ENCODE measurements at regions not wholly inside any gene's neighbourhood (a gene's known extent, or its start where the extent isn't known, plus 50 kb on each side); places are given as distances from the start of the nearest gene placed in this dataset.

DNA sequence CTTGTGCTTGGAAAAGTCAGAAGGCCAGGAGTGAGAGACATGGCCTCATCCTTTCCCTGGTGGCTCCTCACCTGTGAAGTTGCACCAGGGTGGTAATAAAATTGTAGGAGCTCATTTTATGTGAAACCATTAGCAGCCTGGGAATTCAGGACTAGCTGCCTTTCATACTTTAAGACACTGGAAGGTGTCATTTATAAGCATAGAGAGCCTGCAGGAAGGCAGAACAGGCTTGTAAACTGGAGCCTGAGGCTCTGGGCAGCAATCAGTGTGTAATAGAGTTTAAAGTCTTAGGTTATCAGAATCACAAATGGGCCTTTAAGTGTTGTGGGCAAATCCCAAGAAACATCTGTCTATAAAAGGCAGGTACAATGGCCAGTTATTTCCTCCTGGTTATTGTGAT is 127.2 kb downstream of the TM9SF2 start:
- Mint-ChIP-seq H3K36me3 (ENCODE audit: low read depth) (no peaks in the 10 kb centered on the region), H3K27me3 (peaks cover 3% of the 10 kb centered on the region), H3K9me3 (no peaks in the 10 kb centered on the region), H3K4me3 (no peak overlapping the region), H3K4me1 (no peaks in the 10 kb centered on the region), H3K27ac (no peak overlapping the region)
- DNase-seq: no peak
- intact Hi-C loops (cut with micrococcal nuclease): no loop called here

DNA sequence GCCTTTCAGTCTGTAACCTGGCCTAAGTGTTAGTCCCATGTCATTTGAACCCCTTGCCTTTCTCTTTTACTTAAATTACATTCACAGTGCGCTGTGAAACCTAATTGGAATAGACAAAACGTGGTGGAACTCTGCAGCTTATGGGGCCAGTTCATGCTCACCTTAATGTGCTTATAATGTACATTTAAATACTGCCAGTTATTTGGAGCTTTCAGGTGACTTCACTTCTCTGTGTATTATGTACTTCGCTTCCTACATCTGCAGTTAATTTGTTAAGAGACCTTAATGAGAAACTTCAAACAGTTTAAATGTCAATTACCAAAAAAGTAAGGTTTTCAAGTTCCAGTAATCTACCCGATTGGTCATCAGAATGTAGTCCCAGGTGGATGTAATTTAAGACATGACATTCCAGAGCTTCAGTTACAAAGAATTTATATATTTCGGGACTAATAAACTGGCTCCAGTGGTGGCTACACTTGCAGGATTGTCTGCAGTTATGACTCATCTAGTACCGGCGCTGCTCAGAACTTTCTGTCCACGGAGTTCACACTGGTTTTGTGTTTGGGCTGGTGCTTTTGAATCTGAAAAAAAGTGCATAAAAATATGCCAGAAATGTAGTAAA is 125.3 kb downstream of the TM9SF2 start:
- no peak for DNase-seq
- Mint-ChIP-seq H3K4me1 (no peaks in the 10 kb centered on the region), H3K4me3 (no peak overlapping the region), H3K27me3 (peaks cover 3% of the 10 kb centered on the region), H3K36me3 (ENCODE audit: low read depth) (no peaks in the 10 kb centered on the region), H3K9me3 (no peaks in the 10 kb centered on the region), H3K27ac (no peak overlapping the region)
- intact Hi-C loops (cut with micrococcal nuclease): no loop called here

- DNase-seq: no peak
- H3K36me3 Mint-ChIP-seq (ENCODE audit: low read depth): no peaks in the 10 kb centered on the region
- no peaks in the 10 kb centered on the region for H3K4me1 Mint-ChIP-seq
- intact Hi-C loops (cut with micrococcal nuclease): no loop called here
- no peak overlapping the region for H3K27ac Mint-ChIP-seq
- H3K4me3 Mint-ChIP-seq: no peak overlapping the region
- no peaks in the 10 kb centered on the region for H3K9me3 Mint-ChIP-seq
- peaks cover 2% of the 10 kb centered on the region for H3K27me3 Mint-ChIP-seq
Measured at GRCh38 chr13:99624936-99625540, 123.8 kb downstream of the TM9SF2 start.

GRCh38 chr13:99620806-99621205 is 119.5 kb downstream of the TM9SF2 start:
- no peaks in the 10 kb centered on the region for H3K9me3 Mint-ChIP-seq
- H3K27me3 Mint-ChIP-seq: no peaks in the 10 kb centered on the region
- no peak overlapping the region for H3K4me3 Mint-ChIP-seq
- H3K4me1 Mint-ChIP-seq: no peaks in the 10 kb centered on the region
- no peak for DNase-seq
- no peaks in the 10 kb centered on the region for H3K36me3 Mint-ChIP-seq (ENCODE audit: low read depth)
- intact Hi-C loops (cut with micrococcal nuclease): no loop called here
- H3K27ac Mint-ChIP-seq: no peak overlapping the region

DNA sequence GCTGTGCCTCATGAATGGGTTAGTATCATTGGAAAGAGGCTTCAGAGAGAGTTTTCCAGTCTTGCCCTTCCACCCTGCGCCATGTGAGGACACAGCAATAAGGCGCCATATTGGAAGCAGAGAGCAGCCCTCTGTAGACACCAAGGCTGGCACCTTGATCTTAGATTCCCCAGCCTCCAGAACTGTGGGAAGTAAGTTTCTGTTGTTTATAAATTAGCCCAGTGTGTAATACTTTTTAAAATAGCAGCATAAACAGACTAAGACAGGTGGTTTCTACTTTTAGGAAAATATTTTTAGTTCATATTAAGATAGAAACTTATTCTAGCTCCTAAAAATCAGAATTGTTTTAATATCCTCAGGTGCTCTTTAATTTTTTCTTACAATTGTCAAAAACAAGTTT is 117.9 kb downstream of the TM9SF2 start:
- intact Hi-C loops (cut with micrococcal nuclease): no loop called here
- Mint-ChIP-seq H3K27me3 (no peaks in the 10 kb centered on the region), H3K27ac (no peak overlapping the region), H3K4me3 (no peak overlapping the region), H3K9me3 (no peaks in the 10 kb centered on the region), H3K36me3 (ENCODE audit: low read depth) (no peaks in the 10 kb centered on the region), H3K4me1 (peaks cover under 1% of the 10 kb centered on the region)
- no peak for DNase-seq

GRCh38 chr13:99617474-99618255 is 116.4 kb downstream of the TM9SF2 start:
- intact Hi-C loops (cut with micrococcal nuclease): no loop called here
- no peak overlapping the region for H3K4me3 Mint-ChIP-seq

DNA sequence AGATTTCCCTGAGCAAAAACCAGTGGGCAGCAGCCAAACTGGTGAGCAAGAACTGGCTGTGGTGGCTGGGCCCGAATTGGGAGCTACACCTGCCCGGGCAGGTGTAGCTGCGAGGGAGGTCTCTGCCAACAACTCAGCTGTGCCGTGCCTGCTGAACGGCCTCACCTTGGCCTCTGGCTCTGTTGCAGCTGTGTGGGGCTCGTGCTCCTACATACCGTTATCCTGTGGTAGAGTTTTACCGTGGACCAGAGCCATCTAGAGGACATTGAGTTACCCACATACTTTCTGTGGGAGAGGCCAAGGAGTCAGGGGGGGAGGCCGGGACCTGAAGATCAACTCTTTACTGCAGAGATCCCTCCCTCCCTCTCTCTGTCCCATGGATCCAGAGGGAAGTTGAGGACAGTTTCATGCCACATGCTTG is 113.2 kb downstream of the TM9SF2 start:
- Mint-ChIP-seq H3K27me3 (no peaks in the 10 kb centered on the region), H3K4me1 (peaks cover 7% of the 10 kb centered on the region), H3K36me3 (ENCODE audit: low read depth) (no peaks in the 10 kb centered on the region), H3K27ac (no peak overlapping the region), H3K9me3 (no peaks in the 10 kb centered on the region), H3K4me3 (no peak overlapping the region)
- intact Hi-C loops (cut with micrococcal nuclease): loop anchor here (2.0 kb wide), 1 partner anchor 172 kb away; no protein-coding TSS in a partner anchor
- peak; percentile 72 for DNase-seq

More at GRCh38 chr13:99617474-99618255, 116.4 kb downstream of the TM9SF2 start:
- H3K4me1 Mint-ChIP-seq: peaks cover 4% of the 10 kb centered on the region
- no peaks in the 10 kb centered on the region for H3K9me3 Mint-ChIP-seq
- no peak overlapping the region for H3K27ac Mint-ChIP-seq
- peak; percentile 75 for DNase-seq
- no peaks in the 10 kb centered on the region for H3K27me3 Mint-ChIP-seq
- no peaks in the 10 kb centered on the region for H3K36me3 Mint-ChIP-seq (ENCODE audit: low read depth)

Measured in activated CD4-positive, alpha-beta T cell treated with anti-CD3 and anti-CD28 coated beads, Interleukin-2, amount 10 ng/mL, durations not matched to agents 24 days and 14 days (primary cell).